ENCODE measurements at regions not wholly inside any gene's neighbourhood (a gene's known extent, or its start where the extent isn't known, plus 50 kb on each side); places are given as distances from the start of the nearest gene placed in this dataset.
"Not testable (repeated sequence)": the region's sequence is repeated elsewhere in the genome, so short reads cannot be mapped to it uniquely, and the experiment has no call there.

GRCh38 chr5:87198010-87198409 is 69.7 kb upstream of the RASA1 start:
- whole genome bisulfite sequencing (ENCODE audit: missing lambda C conversion rate), result 76% methylated on average over 5 of the region's 5 CpGs
- no peaks in the 10 kb centered on the region for H3K9me3 ChIP-seq
- H3K4me3 ChIP-seq, result no peak overlapping the region
- H3K27ac ChIP-seq, result no peak overlapping the region
- no peak for TF ChIP-seq ZC3H11A (IDR thresholded peaks at IDR 0.05)
- TF ChIP-seq SMC3 (IDR thresholded peaks at IDR 0.05), result no peak
- no peak for TF ChIP-seq HOXB13 (CRISPR knock-in tag; IDR thresholded peaks at IDR 0.05; ENCODE audit: low read depth)
- TF ChIP-seq HES2 (IDR thresholded peaks at IDR 0.05), result no peak
- no peak for TF ChIP-seq ZFP36 (IDR thresholded peaks at IDR 0.05; ENCODE audit: borderline replicate concordance, partially characterized antibody)
- no peak for TF ChIP-seq EHF (CRISPR knock-in tag; IDR thresholded peaks at IDR 0.05)
- no peak for TF ChIP-seq RCOR1 (IDR thresholded peaks at IDR 0.05; ENCODE audit: low read depth, low read length)
- no peak for TF ChIP-seq POLR2A (IDR thresholded peaks at IDR 0.05; ENCODE audit: low read length)
- no peak for TF ChIP-seq HOXB5 (CRISPR knock-in tag; IDR thresholded peaks at IDR 0.05)
- TF ChIP-seq EP300 (IDR thresholded peaks at IDR 0.05), result no peak
- no peak for TF ChIP-seq HDAC2 (IDR thresholded peaks at IDR 0.05)
- TF ChIP-seq BHLHE40 (IDR thresholded peaks at IDR 0.05; ENCODE audit: low read depth, low read length), result no peak
- TF ChIP-seq, protein P1, sequence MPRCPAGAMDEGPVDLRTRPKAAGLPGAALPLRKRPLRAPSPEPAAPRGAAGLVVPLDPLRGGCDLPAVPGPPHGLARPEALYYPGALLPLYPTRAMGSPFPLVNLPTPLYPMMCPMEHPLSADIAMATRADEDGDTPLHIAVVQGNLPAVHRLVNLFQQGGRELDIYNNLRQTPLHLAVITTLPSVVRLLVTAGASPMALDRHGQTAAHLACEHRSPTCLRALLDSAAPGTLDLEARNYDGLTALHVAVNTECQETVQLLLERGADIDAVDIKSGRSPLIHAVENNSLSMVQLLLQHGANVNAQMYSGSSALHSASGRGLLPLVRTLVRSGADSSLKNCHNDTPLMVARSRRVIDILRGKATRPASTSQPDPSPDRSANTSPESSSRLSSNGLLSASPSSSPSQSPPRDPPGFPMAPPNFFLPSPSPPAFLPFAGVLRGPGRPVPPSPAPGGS (IDR thresholded peaks at IDR 0.05), result no peak
- no peak for TF ChIP-seq CBX8 (IDR thresholded peaks at IDR 0.05)
- TF ChIP-seq, protein P2, sequence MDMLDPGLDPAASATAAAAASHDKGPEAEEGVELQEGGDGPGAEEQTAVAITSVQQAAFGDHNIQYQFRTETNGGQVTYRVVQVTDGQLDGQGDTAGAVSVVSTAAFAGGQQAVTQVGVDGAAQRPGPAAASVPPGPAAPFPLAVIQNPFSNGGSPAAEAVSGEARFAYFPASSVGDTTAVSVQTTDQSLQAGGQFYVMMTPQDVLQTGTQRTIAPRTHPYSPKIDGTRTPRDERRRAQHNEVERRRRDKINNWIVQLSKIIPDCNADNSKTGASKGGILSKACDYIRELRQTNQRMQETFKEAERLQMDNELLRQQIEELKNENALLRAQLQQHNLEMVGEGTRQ (IDR thresholded peaks at IDR 0.05), result no peak
- no peak for TF ChIP-seq HOXA7 (CRISPR knock-in tag; IDR thresholded peaks at IDR 0.05)
- H3K4me2 ChIP-seq, result no peak overlapping the region
- CTCF ChIA-PET, result no interaction called here
- no peaks in the 10 kb centered on the region for H3K4me1 ChIP-seq
- ATAC-seq (no peak), DNase-seq (ENCODE audit: low read depth in 1 of 2, low spot score in 1 of 2) (no peak), FAIRE-seq (no peak)
- POLR2A ChIA-PET, result no interaction called here

DNA sequence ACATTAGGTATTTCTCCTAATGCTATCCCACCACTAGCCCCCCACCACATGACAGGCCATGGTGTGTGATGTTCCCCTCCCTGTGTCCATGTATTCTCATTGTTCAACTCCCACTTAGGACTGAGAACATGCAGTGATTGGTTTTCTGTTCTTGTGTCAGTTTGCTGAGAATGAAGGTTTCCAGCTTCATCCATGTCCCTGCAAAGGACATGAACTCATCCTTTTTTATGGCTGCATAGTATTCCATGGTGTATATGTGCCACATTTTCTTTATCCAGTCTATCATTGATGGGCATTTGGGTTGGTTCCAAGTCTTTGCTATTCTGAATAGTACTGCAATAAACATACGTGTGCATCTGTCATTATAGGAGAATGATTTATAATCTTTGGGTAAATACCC is 68.4 kb upstream of the RASA1 start:
- DNase-seq (ENCODE audit: low read depth in 1 of 2, low spot score in 1 of 2); H3K27ac ChIP-seq; ATAC-seq; H3K4me3 ChIP-seq; H3K4me1 ChIP-seq; CTCF ChIA-PET; H3K9me3 ChIP-seq; FAIRE-seq; POLR2A ChIA-PET; H3K4me2 ChIP-seq: not testable (repeated sequence)
- WGBS (ENCODE audit: missing lambda C conversion rate), result 12% methylated on average over 1 of the region's 1 CpG

DNA sequence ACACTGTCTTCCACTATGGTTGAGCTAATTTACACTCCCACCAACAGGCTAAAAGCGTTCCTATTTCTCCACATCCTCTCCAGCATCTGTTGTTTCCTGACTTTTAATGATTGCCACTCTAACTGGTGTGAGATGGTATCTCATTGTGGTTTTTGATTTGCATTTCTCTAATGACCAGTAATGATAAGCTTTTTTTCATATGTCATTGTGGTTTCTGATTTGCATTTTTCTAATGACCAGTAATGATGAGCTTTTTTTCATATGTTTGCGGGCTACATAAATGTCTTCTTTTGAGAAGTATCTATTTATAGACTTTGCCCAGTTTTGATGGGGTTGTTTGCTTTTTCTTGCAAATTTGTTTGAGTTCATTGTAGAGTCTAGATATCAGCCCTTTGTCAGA is 68.0 kb upstream of the RASA1 start:
- H3K9me3 ChIP-seq; FAIRE-seq; H3K4me1 ChIP-seq; CTCF ChIA-PET; DNase-seq (ENCODE audit: low read depth in 1 of 2, low spot score in 1 of 2); H3K27ac ChIP-seq; H3K4me2 ChIP-seq; POLR2A ChIA-PET; H3K4me3 ChIP-seq; ATAC-seq: not testable (repeated sequence)
- 63% methylated on average over 2 of the region's 2 CpGs for WGBS (ENCODE audit: missing lambda C conversion rate)

DNA sequence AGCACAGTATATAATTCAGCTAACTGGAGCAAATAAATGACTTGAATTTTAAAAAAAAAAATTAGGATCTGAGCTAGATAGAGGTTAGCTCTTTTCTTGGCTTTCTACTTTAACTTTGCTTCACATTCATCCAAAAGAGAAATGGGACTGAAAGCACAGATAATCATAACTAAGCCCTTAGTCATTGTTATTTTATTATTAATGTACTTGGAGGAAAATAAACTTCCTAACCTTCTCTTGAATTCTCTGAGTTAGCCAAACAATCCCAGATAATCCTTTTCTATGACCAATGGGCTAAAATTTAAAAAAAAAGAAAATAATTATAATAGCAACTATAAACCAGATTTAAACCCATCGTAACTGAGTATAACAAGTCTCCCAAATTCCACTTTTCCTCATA is 57.6 kb upstream of the RASA1 start:
- Histone ChIP-seq H3K27ac (no peak overlapping the region), H3K4me3 (no peak overlapping the region), H3K4me2 (no peak overlapping the region), H3K9me3 (no peaks in the 10 kb centered on the region), H3K4me1 (no peaks in the 10 kb centered on the region)
- FAIRE-seq, result no peak
- WGBS (ENCODE audit: missing lambda C conversion rate), result 74% methylated on average over 1 of the region's 1 CpG
- ChIA-PET CTCF (interaction anchor here (0.7 kb wide), 1 partner anchor 14 kb away, joined by 3 read pairs; no protein-coding TSS in a partner anchor), POLR2A (no interaction called here)
- no peak for ATAC-seq
- TF ChIP-seq JUNB (IDR thresholded peaks at IDR 0.05) (no peak), NFE2L2 (conservative IDR thresholded peaks at IDR 0.05; ENCODE audit: low read length) (no peak), NPAS2 (CRISPR knock-in tag; IDR thresholded peaks at IDR 0.05; ENCODE audit: borderline replicate concordance) (no peak), POLR2A (IDR thresholded peaks at IDR 0.05; ENCODE audit: low read length) (no peak), E2F6 (IDR thresholded peaks at IDR 0.05; ENCODE audit: borderline replicate concordance, low read depth) (no peak), TP53 (CRISPR knock-in tag; IDR thresholded peaks at IDR 0.05) (no peak), FOSL2 (IDR thresholded peaks at IDR 0.05) (no peak), FOSL2 (CRISPR knock-in tag; IDR thresholded peaks at IDR 0.05) (no peak), BHLHE40 (IDR thresholded peaks at IDR 0.05; ENCODE audit: low read depth, low read length) (no peak), FOXS1 (CRISPR knock-in tag; IDR thresholded peaks at IDR 0.05) (no peak), HOXB5 (CRISPR knock-in tag; IDR thresholded peaks at IDR 0.05) (no peak)
- no peak for DNase-seq (ENCODE audit: low read depth in 1 of 2, low spot score in 1 of 2)
